CD4-positive, CD25-positive, alpha-beta regulatory T cell (primary cell): ENCODE measurements at regions not wholly inside any gene's neighbourhood (a gene's known extent, or its start where the extent isn't known, plus 50 kb on each side); places are given as distances from the start of the nearest gene placed in this dataset.

Experiments
- ATAC-seq, 2 donors: fragments of 150-1000 bp; cut with Tn5 transposase; one replicate each; pipeline ENCODE4 v1.10.0; 2021; ENCODE audit warnings: low read depth in 2 of 2, moderate number of reproducible peaks in 2 of 2, moderate library complexity in 1 of 2
- DNase-seq, 3 donors: peaks; one replicate each; pipeline versions ENCODE4 v3.0.0 to v3.0.0-alpha.2; 2012 to 2022; ENCODE audit warnings: mixed read lengths in 1 of 3
- H3K27ac ChIP-seq: one replicate; pipeline ENCODE4 v1.7.0; 2013; ENCODE audit warnings: mild to moderate bottlenecking, low read length; ENCODE audit not compliant: insufficient read depth, poor library complexity, severe bottlenecking
- H3K27me3 ChIP-seq: one replicate; pipeline ENCODE4 v1.7.0; 2013; ENCODE audit warnings: low read length; ENCODE audit not compliant: control insufficient read depth, insufficient read depth
- H3K36me3 ChIP-seq: one replicate; pipeline ENCODE4 v1.7.0; 2013; ENCODE audit warnings: mild to moderate bottlenecking, low read length, moderate library complexity; ENCODE audit not compliant: control insufficient read depth, insufficient read depth
- H3K4me1 ChIP-seq: 2 replicates; pipeline ENCODE4 v1.7.0; 2013; ENCODE audit warnings: mild to moderate bottlenecking, low read length; ENCODE audit not compliant: insufficient read depth, control insufficient read depth, poor library complexity, severe bottlenecking
- H3K4me3 ChIP-seq: one replicate; pipeline ENCODE4 v1.7.0; 2013; ENCODE audit warnings: low read depth, mild to moderate bottlenecking, low read length, moderate library complexity
- H3K9me3 ChIP-seq, 2 experiments: 1 replicate in 1 of 2; 2 replicates in 1 of 2; pipeline ENCODE4 v1.7.0; 2013; ENCODE audit warnings: low read length in 2 of 2, mild to moderate bottlenecking in 1 of 2, moderate library complexity in 1 of 2; ENCODE audit not compliant: control insufficient read depth in 2 of 2
- H3K27ac Mint-ChIP-seq, 3 donors: one replicate each; pipeline ENCODE4 v1.8.0; 2020 to 2022; ENCODE audit warnings: mild to moderate bottlenecking in 3 of 3, mixed read lengths in 3 of 3, moderate library complexity in 2 of 3
- H3K27me3 Mint-ChIP-seq: one replicate; pipeline ENCODE4 v1.8.0; 2022; ENCODE audit warnings: mild to moderate bottlenecking, mixed read lengths
- H3K36me3 Mint-ChIP-seq: one replicate; pipeline ENCODE4 v1.8.0; 2020; ENCODE audit warnings: mixed read lengths
- H3K4me1 Mint-ChIP-seq, 4 donors: one replicate each; pipeline ENCODE4 v1.8.0; 2020 to 2022; ENCODE audit warnings: mixed read lengths in 4 of 4, mild to moderate bottlenecking in 1 of 4
- H3K4me3 Mint-ChIP-seq, 4 donors: one replicate each; pipeline ENCODE4 v1.8.0; 2020 to 2022; ENCODE audit warnings: mild to moderate bottlenecking in 4 of 4, mixed read lengths in 4 of 4, moderate library complexity in 3 of 4
- H3K9me3 Mint-ChIP-seq, 7 donors: one replicate each; pipeline ENCODE4 v1.8.0; 2020 to 2022; ENCODE audit warnings: mixed read lengths in 7 of 7, mild to moderate bottlenecking in 3 of 7, moderate library complexity in 2 of 7

- no peaks in the 10 kb centered on the region for H3K27me3 ChIP-seq
- H3K27ac Mint-ChIP-seq, result no peak overlapping the region
- H3K36me3 ChIP-seq, result no peaks in the 10 kb centered on the region
- H3K27me3 Mint-ChIP-seq, result no peaks in the 10 kb centered on the region
- H3K9me3 Mint-ChIP-seq, result peaks cover 0 to 11% (median 0%) of the 10 kb centered on the region in 7 donors
- H3K9me3 ChIP-seq, result no peaks in the 10 kb centered on the region
- peak overlapping the region in 1 of 4 donors; percentile 49 for H3K4me3 Mint-ChIP-seq
- DNase-seq, result no peak
- H3K4me1 Mint-ChIP-seq, result no peaks in the 10 kb centered on the region
- no peaks in the 10 kb centered on the region for H3K36me3 Mint-ChIP-seq
- H3K27ac ChIP-seq, result no peak overlapping the region
- peak overlapping the region; percentile 42 for H3K4me3 ChIP-seq
- H3K4me1 ChIP-seq, result no peaks in the 10 kb centered on the region
- no peak for ATAC-seq
Measured at GRCh38 chr18:43389163-43389562, 111.9 kb upstream of the SYT4 start.

- no peaks in the 10 kb centered on the region for H3K36me3 Mint-ChIP-seq
- DNase-seq (no peak), ATAC-seq (no peak)
- H3K4me3 Mint-ChIP-seq, result no peak overlapping the region
- Histone ChIP-seq H3K4me1 (no peaks in the 10 kb centered on the region), H3K9me3 (no peaks in the 10 kb centered on the region), H3K27ac (no peak overlapping the region), H3K27me3 (no peaks in the 10 kb centered on the region), H3K36me3 (no peaks in the 10 kb centered on the region), H3K4me3 (no peak overlapping the region)
- no peaks in the 10 kb centered on the region for H3K4me1 Mint-ChIP-seq
- no peaks in the 10 kb centered on the region for H3K27me3 Mint-ChIP-seq
- H3K27ac Mint-ChIP-seq, result no peak overlapping the region
- peaks cover 0 to 11% (median 4%) of the 10 kb centered on the region in 7 donors for H3K9me3 Mint-ChIP-seq
Measured at GRCh38 chr18:43392168-43392567, 114.9 kb upstream of the SYT4 start.

GRCh38 chr18:43393174-43393573, 115.9 kb upstream of the SYT4 start:
- Histone ChIP-seq H3K4me3 (no peak overlapping the region), H3K27ac (no peak overlapping the region), H3K9me3 (no peaks in the 10 kb centered on the region), H3K27me3 (no peaks in the 10 kb centered on the region), H3K4me1 (no peaks in the 10 kb centered on the region), H3K36me3 (no peaks in the 10 kb centered on the region)
- Mint-ChIP-seq H3K36me3 (no peaks in the 10 kb centered on the region), H3K4me3 (no peak overlapping the region), H3K27me3 (no peaks in the 10 kb centered on the region), H3K4me1 (no peaks in the 10 kb centered on the region), H3K27ac (no peak overlapping the region), H3K9me3 (peaks cover 0 to 11% (median 4%) of the 10 kb centered on the region in 7 donors)
- ATAC-seq (no peak), DNase-seq (no peak)

GRCh38 chr18:43396266-43396665, 119.0 kb upstream of the SYT4 start:
- H3K36me3 ChIP-seq, result no peaks in the 10 kb centered on the region
- no peak overlapping the region for H3K4me3 Mint-ChIP-seq

GRCh38 chr18:43398601-43399000, 121.3 kb upstream of the SYT4 start:
- H3K4me1 ChIP-seq, result no peaks in the 10 kb centered on the region
- no peak overlapping the region for H3K27ac Mint-ChIP-seq

More at GRCh38 chr18:43396266-43396665, 119.0 kb upstream of the SYT4 start:
- ATAC-seq (no peak), DNase-seq (no peak)
- H3K9me3 Mint-ChIP-seq, result peaks cover 0 to 20% (median 4%) of the 10 kb centered on the region in 7 donors
- no peaks in the 10 kb centered on the region for H3K4me1 Mint-ChIP-seq
- H3K27me3 Mint-ChIP-seq, result no peaks in the 10 kb centered on the region
- no peaks in the 10 kb centered on the region for H3K36me3 Mint-ChIP-seq
- Histone ChIP-seq H3K27me3 (no peaks in the 10 kb centered on the region), H3K4me1 (no peaks in the 10 kb centered on the region), H3K27ac (no peak overlapping the region), H3K4me3 (no peak overlapping the region), H3K9me3 (no peaks in the 10 kb centered on the region)
- no peak overlapping the region for H3K27ac Mint-ChIP-seq

GRCh38 chr18:43405097-43405496, 127.8 kb upstream of the SYT4 start:
- Histone ChIP-seq H3K27ac (no peak overlapping the region), H3K27me3 (no peaks in the 10 kb centered on the region), H3K4me3 (no peak overlapping the region), H3K4me1 (no peaks in the 10 kb centered on the region), H3K9me3 (no peaks in the 10 kb centered on the region), H3K36me3 (no peaks in the 10 kb centered on the region)
- DNase-seq, result no peak
- Mint-ChIP-seq H3K4me3 (no peak overlapping the region), H3K4me1 (no peaks in the 10 kb centered on the region), H3K9me3 (peaks cover 0 to 27% (median 5%) of the 10 kb centered on the region in 7 donors), H3K27me3 (no peaks in the 10 kb centered on the region), H3K36me3 (no peaks in the 10 kb centered on the region), H3K27ac (no peak overlapping the region)
- ATAC-seq, result no peak

More at GRCh38 chr18:43398601-43399000, 121.3 kb upstream of the SYT4 start:
- Histone ChIP-seq H3K27me3 (no peaks in the 10 kb centered on the region), H3K36me3 (no peaks in the 10 kb centered on the region), H3K27ac (no peak overlapping the region), H3K4me3 (no peak overlapping the region), H3K9me3 (no peaks in the 10 kb centered on the region)
- no peaks in the 10 kb centered on the region for H3K27me3 Mint-ChIP-seq
- DNase-seq, result no peak
- no peaks in the 10 kb centered on the region for H3K36me3 Mint-ChIP-seq
- no peak overlapping the region for H3K4me3 Mint-ChIP-seq
- peaks cover 0 to 20% (median 4%) of the 10 kb centered on the region in 7 donors for H3K9me3 Mint-ChIP-seq
- no peak for ATAC-seq
- no peaks in the 10 kb centered on the region for H3K4me1 Mint-ChIP-seq

- Histone ChIP-seq H3K36me3 (no peaks in the 10 kb centered on the region), H3K4me1 (no peaks in the 10 kb centered on the region), H3K9me3 (no peaks in the 10 kb centered on the region), H3K4me3 (no peak overlapping the region), H3K27ac (no peak overlapping the region), H3K27me3 (no peaks in the 10 kb centered on the region)
- Mint-ChIP-seq H3K4me1 (no peaks in the 10 kb centered on the region), H3K27me3 (no peaks in the 10 kb centered on the region), H3K36me3 (no peaks in the 10 kb centered on the region), H3K27ac (no peak overlapping the region), H3K4me3 (no peak overlapping the region), H3K9me3 (peaks cover 0 to 6% (median 2%) of the 10 kb centered on the region in 7 donors)
- ATAC-seq (no peak), DNase-seq (no peak)
Measured at GRCh38 chr18:43414006-43414405, 136.7 kb upstream of the SYT4 start.

GRCh38 chr18:43420091-43420490, 142.8 kb upstream of the SYT4 start:
- Mint-ChIP-seq H3K27me3 (no peaks in the 10 kb centered on the region), H3K36me3 (no peaks in the 10 kb centered on the region), H3K9me3 (peaks cover 2 to 9% (median 4%) of the 10 kb centered on the region in 7 donors), H3K27ac (no peak overlapping the region), H3K4me1 (no peaks in the 10 kb centered on the region), H3K4me3 (no peak overlapping the region)
- no peaks in the 10 kb centered on the region for H3K9me3 ChIP-seq
- H3K4me1 ChIP-seq, result no peaks in the 10 kb centered on the region
- H3K36me3 ChIP-seq, result no peaks in the 10 kb centered on the region
- DNase-seq, result no peak
- no peak overlapping the region for H3K27ac ChIP-seq
- no peak overlapping the region for H3K4me3 ChIP-seq
- ATAC-seq, result no peak
- no peaks in the 10 kb centered on the region for H3K27me3 ChIP-seq
